HG02970 (cell line): ENCODE measurements at regions not wholly inside any gene's neighbourhood (a gene's known extent, or its start where the extent isn't known, plus 50 kb on each side); places are given as distances from the start of the nearest gene placed in this dataset.

Experiments used
- ATAC-seq: cut with Tn5 transposase; IDR thresholded peaks from one replicate; pipeline ENCODE4 v1.9.1; 2021; ENCODE audit warnings: mild to moderate bottlenecking, moderate library complexity, moderate number of reproducible peaks; ENCODE audit not compliant: unreplicated experiment, low FRiP score

GRCh38 chr11:10916665-10917064 is 58.8 kb upstream of the ZBED5 start:
- ATAC-seq, result no peak

- ATAC-seq, result no peak
These were observed 56.2 kb upstream of the ZBED5 start for GRCh38 chr11:10914050-10914449.

- ATAC-seq, result no peak
These were observed 55.2 kb upstream of the ZBED5 start for GRCh38 chr11:10913075-10913474.

- ATAC-seq, result no peak
These were observed 54.1 kb upstream of the ZBED5 start for GRCh38 chr11:10911907-10912306.

- no peak for ATAC-seq
These were observed 51.5 kb upstream of the ZBED5 start for GRCh38 chr11:10909141-10909883.

GRCh38 chr11:10908215-10908951 is 50.5 kb upstream of the ZBED5 start:
- no peak for ATAC-seq
